Epidermal melanocyte (primary cell): ENCODE measurements at regions not wholly inside any gene's neighbourhood (a gene's known extent, or its start where the extent isn't known, plus 50 kb on each side); places are given as distances from the start of the nearest gene placed in this dataset.

ENCODE experiments used
- DNase-seq: peaks from one replicate; pipeline ENCODE4 v3.0.0; 2011; ENCODE audit warnings: low spot score; ENCODE audit not compliant: insufficient read length

DNA sequence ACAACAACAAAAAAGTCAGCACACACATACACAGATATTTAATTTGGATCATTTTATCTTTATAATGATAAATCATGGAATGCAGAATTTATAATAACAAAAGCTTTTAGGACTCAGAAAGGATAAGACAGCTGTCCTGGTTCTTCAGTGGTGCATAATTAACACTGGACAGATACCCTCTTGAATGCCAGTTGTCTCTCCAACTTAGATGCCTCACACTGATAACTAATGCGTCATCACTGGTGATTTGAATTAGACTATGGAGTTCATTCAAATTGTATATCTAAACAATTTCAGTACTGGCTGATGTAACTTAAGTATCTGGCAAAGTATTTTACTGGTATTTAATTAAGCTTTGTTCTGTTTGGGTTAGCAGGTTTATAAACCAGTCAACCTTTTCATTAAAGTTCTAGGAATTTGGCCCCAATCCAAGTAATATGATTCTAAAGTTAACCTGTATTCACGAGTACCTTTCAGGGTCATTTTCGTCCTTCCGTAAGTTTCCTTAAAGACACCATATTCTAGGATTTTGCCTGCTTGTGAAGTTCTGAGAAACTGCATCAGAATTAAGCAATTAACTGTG lies 1199.5 kb upstream of the TMPRSS15 start:
- DNase-seq: no peak

DNA sequence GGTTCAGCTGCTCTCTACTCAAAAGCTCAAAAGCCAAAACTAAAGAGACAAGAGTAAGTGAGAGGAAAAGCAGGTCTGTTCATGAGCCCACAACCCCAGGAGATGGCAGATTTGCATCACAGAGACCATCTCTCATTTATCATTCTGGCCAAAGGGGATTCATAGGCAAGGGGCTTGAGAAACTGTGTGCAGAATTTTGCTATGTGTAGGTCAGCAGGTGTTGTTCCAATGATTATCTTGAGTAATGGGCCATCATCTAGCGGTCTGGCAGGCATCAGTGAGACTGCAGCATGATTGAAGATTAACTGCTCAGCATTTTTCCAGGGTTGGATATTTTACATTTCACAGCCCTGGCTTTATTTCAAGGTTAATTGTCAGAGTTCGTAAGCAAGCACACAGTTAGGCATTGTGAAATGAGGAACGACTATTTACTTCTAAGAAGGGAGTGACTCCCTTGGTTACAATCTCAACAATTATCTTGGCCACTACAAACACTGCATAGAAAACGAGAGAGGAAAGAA lies 1204.6 kb upstream of the TMPRSS15 start:
- no peak for DNase-seq

DNA sequence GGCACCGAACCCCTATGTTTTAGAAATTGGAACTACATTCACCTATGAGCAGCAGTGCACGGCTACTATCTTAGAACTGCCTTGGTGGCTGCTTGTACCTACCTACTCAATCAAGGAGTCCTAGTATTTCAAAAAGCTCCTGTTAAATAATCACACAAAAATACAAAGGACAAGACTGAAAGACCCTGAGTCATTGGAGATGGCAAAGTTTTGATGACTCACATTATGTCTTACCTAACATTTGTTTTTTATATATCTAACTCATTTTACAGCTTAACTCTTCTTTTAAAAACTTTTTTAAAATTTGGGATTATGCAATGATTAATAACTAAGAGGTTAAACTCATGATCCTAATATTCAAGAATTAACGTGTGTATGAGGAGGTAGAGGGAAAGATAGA lies 1206.0 kb upstream of the TMPRSS15 start:
- DNase-seq: no peak

DNA sequence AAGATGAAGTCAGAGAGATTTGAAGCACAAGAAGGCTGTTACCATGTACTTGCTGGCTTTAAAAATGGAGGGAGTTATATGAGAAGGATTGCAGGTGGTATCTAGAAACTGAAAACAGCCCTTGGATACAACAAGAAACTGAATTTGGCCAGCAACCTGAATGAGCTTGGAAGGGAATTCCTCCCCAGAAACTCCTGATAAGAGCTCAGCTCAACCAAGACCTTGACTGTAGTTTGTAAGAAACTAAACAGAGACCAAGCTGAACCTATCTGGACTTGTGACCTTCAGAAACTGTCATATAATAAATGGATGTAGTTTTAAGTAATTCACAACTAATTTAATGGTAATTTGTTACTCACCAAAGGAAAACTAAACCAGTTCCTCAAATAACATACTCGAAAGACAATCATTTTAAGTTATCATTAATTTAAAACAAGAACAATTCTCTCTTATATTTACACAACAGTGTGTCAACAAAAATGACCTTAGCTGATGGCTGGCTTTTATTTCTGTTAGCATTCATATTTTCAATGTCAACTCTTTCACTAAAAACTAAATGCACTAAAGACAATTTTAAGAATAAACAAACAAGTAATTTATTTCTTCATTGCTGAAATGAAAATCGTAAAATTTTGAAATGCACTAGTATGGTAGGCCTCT lies 1218.4 kb upstream of the TMPRSS15 start:
- DNase-seq: no peak

DNA sequence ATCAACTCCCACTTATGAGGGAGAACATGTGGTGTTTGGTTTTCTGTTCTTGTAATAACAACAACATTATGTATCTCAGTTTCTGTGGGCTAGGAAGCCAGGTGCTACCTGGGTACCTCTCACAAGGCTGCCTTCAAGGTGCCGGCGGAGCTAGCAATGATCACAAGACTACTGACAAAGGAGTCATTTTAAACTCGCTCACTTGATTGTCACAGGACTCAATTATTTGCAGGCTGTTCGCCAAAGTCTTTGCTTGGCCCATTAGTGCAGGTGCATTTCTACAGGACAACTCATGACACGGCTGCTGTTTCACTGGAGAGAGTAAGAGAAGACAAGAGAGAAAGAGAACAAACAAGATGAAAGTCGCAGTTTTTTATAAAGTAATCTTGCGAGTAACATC lies 1237.4 kb upstream of the TMPRSS15 start:
- DNase-seq: no peak

DNA sequence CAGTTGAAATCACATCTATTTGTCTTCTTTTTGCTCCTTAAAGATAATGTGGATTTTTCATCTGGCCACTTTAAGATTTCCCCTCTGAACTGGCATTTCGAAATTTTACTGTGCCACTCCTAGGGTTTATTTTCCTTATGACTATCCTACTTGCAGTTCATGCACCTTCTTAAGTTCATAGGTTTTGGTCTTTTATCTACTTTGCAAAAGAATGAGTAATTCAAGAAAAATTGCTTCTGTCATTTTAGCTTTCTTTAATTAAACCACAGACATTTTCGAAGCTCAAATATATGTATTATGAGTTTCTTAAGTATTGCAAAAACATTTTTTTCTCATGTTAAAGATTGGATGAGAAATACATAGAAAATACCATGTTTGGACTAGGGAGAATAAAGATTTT lies 1244.8 kb upstream of the TMPRSS15 start:
- DNase-seq: no peak

DNA sequence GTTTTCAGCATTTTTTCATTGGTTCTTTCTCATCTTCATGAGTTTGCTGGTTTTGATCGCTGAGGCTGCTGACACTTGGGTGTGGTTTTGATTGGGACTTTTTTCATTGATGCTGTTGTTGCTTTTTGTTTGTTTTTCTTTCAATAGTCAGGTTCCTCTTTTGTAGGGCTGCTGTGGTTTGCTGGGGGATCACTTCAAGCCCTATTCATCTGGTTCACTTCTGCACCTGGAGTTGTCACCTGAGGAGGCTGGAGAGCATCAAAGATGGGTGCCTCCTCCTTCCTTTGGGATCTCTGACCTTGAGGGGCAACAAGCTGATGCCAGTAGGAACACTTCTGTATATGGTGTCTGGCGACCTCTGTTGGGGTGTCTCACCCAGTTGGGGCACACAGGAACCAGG lies 1279.9 kb upstream of the TMPRSS15 start:
- DNase-seq: no peak

DNA sequence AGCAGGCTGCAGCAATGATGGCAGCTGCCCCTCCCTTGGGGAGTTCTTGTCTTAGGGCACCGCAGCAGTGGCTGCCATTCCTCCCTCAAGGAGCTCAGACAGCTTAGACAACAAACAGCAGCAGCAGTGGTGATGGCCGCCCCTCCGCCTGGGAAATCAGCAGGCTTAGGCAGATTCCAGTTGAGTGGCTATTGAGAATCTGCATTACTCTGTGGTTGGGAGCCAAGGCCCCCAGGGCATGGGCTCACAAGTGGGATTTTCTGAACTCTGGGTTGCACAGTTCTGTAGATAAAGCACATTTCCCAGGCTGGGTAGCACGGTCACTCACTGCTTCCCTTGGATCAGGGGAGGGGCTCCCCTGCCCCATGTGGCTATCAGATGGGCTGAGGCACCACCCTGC lies 1280.7 kb upstream of the TMPRSS15 start:
- DNase-seq: no peak

DNA sequence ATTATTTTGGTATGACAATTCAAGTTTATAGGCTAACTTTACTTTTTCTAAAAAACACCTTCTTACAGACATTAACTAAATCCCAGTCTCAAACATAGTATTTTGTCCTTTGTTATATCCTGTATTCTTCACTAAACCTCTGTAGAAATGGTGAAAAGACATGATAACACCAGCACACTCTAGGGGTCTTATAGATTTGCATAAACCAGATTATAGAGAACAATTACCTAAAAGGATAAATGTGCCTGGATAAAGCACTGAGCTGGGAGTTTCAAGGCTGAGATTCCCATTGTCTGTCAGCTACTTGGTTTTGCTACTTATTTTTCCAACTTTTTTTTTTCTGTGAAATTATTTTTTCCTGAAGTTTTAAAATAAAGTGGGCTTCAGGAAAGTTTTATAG lies 1288.6 kb upstream of the TMPRSS15 start:
- DNase-seq: no peak

DNA sequence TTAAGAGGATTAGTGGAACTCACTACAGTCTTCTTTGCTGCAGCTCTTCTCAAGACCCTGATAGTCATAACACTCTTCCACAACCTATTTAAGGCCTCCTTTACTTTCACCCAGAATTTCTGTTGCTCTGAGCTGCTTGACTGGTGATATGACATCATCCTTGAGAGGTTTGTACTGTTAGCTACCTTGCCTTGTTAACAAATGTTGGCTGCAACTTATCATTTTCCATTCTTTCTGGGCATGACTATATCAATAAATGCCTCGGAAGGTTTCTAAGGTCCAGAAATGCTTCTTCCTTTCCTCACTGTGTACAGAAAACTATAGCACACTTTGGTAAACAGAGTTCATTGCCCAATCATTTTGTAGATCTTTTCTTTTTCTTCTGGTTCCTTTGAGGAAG lies 1292.2 kb upstream of the TMPRSS15 start:
- no peak for DNase-seq

DNA sequence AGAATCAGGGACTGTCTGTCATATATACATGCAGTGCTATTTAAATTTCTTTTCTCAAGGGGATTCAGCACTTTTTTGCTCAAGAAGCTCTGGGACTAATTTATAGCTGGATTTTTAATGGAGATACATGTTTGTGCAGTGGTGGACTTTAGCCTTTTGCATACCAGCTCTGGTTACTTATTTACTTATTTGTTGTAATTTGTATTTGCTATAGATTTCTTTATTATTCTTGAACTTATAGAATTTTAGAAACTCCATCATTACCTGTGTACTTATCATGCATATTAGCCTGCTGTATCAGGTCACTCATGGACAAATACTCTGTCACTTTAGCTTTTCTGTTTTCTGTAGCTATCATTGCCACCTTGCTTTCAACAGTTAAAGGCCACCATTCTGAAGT lies 1296.9 kb upstream of the TMPRSS15 start:
- no peak for DNase-seq

DNA sequence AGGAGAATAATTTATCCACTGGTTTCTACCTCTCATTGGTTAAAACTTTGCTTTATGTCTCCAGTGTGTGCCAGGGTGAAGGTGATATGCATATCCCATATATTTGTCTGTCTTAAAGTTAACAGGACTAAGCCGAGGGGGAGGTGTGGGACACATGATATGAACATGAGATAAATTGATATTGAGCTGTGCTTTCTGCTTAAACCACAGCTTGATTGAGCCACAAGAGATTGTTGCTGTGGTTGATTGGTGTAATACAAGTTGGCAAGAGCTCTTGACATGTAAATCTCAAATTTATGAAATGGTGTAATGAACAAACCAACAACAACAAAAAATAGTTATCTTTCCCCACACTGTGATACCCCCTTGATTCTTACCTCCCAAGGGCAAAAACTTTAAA lies 1295.5 kb upstream of the NCAM2 start:
- DNase-seq: no peak

DNA sequence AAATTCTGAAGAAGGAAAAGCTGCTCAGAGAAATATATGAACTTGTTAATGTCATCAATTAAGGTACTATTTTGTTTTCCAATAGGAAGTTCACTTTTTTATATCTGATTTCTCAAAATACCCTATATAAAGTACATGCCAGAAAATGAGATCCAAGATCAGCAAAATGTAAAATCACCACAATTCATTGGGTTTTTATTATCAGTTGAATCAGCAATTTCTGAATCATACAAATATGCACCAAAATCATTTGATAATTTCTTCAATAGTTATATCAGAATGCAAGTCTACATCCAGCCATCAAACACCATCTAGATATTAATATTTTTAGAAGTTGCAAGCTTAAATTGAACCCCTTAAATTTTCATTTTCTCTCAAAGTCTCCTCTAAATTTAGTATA lies 1293.4 kb upstream of the NCAM2 start:
- DNase-seq: no peak

DNA sequence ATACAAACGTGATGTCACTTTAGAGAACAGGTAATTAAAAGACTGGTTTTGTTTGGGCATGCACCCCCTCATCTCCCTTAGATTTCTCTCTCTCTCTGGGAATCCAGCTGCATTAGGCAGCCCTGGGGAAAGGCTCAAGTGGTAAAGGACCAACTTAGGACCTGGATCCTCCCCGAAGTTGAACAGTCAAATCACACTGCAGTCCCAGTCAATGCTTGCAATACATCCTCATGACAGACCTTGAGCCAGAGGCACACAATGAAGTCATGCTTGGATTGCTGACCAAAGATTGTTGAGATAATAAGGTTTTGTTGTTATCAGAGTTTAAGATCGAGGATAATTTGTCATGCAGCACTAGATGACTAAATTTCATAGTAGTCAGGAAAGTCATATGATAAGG lies 1285.8 kb upstream of the NCAM2 start:
- no peak for DNase-seq

DNA sequence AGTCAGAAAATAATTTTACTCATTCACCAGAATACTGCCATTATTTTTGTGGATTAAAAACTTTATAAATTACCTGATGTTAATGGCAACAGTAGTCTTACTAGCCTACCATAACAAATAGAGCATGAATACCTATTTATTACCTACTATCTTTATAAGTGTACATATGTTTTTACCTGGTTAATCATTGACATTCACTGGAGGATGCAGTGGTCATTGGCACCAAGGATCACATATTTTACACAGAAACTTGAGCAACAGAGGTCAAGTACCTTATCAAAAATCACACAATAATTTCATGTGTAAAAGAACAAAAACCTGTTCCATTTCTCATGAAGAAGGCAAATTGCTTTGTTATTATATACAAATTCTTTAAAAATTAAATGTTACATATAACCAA lies 1284.9 kb upstream of the NCAM2 start:
- no peak for DNase-seq

DNA sequence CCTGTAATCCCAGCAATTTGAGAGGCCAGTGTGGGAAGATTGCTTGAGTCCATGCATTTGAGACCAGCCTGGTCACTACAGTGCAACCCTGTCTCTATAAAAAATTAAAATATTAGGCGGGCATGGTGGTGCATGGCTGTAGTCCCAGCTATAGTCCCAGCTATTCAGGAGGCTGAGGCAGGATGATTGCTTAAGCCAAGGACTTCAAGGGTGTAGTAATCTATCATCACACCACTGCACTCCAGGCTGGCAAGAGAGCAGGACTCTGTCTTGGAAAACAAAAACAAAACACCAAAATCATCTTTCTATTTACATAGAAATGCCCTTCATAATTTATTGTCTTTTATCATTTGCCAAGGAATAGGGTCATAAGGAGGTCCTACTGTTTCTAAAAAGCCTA lies 1274.1 kb upstream of the NCAM2 start:
- DNase-seq: no peak

DNA sequence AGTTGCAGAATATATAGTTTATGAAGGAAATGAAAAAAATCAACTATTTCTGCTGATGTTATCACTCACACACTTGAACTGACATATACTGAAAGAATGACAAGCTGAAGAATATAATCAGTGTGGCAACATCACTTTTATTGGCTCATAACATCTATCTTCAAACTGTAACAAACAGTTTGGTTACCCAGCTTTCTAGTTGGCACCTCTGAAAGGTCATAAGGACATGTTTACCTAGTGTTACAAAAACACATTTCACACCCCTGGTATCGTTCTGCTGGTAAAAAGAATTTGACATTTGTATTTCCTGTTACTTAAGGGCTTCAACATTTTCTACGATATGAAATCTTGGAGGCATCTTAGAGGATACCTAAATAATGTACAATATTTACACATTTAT lies 1267.0 kb upstream of the NCAM2 start:
- DNase-seq: no peak

DNA sequence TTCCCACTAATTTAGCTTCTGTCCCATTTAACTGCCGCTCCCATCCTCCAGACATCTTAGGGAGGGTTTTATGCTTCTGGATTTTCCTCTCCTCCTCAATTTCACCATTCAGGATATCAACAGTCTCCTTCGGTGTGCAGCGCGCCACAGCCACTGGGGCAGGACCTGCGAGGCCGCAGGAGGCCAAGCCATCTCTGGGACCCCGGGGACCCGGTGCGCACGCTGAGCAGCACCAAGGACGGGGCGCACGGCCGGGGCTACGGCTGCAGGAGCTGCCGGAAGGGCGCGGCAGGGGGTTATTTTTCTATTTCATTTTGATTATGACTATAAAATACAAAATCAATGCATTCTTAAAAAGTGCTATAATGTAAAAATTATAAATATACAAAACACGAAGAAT lies 1238.4 kb upstream of the NCAM2 start:
- no peak for DNase-seq

DNA sequence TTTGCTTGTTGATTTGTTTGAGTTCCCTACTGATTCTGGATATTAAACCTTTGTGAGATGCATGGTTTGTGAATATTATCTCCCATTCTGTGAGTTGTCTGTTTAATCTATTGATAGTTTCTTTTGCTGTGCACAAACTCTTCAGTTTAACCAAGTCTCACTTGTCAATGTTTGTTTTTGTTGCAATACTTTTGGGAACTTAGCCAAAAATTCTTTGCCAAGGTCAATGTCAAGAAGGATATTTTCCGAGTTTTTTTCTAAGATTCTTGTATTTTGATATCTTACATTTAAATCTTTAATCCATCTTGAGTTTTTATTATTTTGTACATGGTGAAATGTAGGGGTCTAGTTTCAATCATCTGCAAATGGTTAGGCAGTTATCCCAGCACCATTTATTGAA lies 1230.7 kb upstream of the NCAM2 start:
- no peak for DNase-seq

DNA sequence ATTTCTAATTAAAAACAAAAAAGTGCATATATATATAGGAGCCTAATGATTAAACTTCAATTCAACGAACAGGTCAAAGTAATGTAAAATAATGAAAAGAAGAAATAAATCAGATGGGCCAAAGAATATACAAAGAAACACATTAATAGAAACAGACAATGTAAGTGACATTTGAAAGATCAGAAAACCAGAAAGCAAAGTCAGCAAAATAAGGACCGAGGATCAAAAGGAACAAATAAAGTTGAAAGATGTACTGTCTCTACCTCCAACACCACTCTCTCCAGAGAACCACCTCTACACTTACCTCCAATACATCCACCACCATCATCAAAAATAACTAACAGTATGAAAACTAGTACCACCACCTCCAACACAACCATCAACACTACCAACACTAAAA lies 1226.3 kb upstream of the NCAM2 start:
- no peak for DNase-seq

DNA sequence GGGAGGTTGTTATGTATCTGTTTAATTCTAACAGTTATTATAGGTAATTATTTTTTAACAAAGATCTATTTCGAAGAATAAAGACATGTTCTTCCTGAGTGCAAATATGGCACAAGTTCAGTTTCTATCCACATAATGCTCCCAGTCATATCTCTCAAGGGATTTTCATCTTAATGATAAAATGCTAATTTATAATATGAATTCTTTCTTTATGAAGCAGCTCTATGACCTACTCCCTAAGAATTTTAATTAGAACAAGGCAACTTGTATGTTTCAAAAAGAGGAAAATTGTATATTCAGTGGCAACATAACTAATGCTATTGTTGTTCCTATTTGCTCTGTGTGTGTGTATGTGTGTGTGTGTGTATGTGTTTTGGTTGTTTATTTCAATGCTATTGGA lies 1222.1 kb upstream of the NCAM2 start:
- no peak for DNase-seq

DNA sequence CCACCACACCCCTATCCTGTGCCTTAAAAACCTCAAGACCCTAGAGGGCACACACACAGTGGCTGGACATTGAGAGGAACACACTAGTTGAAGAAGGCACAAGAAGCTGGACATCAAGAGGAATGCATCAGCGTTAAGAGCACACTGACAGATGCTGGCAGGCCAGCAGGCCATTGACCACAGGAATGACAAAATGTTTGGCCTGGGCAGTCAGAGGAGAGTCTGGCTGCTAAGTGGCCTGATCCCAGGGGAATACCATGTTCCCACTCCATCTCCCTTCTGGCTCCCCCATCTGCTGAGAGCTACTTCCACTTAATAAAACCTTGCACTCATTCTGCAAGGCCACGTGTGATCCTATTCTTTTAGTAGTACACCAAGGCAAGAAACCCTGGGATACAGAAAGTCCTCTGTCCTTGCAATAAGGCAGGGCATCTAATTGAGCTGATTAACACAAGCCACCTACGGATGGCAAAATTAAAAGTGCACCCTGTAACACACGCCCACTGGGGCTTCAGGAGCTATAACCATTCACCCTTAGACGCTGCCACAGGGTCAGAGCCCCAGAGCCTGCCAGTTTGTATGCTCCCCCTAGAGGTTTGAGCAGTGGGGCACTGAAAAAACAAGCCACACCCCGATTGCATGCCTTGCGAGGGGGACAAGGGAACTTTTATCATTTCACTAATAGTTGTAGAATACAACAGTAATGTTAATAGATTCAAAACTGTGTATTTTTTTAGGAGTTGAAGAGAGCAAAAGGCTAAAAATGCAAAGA lies 1216.1 kb upstream of the NCAM2 start:
- no peak for DNase-seq

DNA sequence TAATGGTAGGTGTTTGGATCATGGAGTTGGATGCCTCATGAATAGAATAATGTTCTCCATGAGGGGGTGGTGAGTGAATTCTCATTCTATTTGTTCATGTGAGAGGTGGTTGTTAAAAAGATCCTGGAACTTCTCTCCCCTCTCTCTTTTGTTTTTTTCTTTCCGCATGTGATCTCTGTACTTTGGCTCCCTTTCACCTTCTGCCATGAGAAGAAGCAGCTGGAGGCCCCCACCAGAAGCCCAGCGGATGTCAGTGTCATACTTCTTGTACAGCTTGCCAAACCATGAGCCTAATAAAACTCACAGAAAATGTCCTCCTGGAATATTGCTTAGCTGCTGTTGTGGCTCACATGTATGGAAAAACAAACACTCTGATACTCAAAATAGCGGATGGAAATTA lies 1212.3 kb upstream of the NCAM2 start:
- no peak for DNase-seq
